ENCODE measurements at regions not wholly inside any gene's neighbourhood (a gene's known extent, or its start where the extent isn't known, plus 50 kb on each side); places are given as distances from the start of the nearest gene placed in this dataset.
"Not testable (repeated sequence)": the region's sequence is repeated elsewhere in the genome, so short reads cannot be mapped to it uniquely, and the experiment has no call there.

GRCh38 chr5:51034222-51034901, 348.9 kb upstream of the ISL1 start:
- DNase-seq, result no peak

- DNase-seq, result no peak
These were observed 343.6 kb upstream of the ISL1 start for GRCh38 chr5:51039424-51040329.

DNA sequence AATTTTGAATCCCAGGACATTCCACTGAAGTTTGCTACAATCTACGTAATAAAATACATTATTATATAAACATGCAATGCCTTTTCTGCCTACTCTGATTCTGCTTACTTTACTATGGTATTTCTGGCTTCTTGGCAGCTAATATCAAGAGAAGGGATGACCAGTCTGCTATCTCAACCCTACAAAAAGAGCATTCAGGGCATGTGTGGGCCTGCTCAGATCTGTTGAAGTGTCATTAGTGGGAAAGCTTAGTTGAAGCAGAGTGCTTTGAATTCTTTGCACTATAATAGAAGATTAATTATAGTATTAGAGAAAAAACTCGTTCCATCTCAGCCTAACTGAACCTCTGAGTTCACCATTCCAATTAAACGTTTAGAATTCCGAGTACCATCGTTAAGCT, 339.5 kb upstream of the ISL1 start:
- no peak for DNase-seq

DNA sequence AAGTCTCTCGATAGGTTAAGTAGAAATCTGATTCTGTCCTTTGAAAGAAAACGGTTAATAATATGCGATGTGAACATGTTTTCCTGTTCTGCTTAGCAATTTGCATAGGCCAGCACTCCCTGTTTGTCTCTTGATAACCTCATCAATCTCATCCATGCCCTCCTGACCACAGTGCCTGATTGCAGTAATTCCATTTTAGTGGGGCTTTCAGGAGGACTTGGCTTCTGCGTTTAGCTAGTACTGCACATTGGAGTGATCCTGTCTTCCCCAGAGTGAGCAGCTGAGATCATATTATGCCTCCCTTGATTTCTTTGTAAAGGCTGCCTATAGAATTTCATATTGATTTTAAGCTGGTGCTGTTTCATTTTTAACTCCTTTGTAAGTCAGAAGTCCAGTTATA, 335.9 kb upstream of the ISL1 start:
- no peak for DNase-seq

DNA sequence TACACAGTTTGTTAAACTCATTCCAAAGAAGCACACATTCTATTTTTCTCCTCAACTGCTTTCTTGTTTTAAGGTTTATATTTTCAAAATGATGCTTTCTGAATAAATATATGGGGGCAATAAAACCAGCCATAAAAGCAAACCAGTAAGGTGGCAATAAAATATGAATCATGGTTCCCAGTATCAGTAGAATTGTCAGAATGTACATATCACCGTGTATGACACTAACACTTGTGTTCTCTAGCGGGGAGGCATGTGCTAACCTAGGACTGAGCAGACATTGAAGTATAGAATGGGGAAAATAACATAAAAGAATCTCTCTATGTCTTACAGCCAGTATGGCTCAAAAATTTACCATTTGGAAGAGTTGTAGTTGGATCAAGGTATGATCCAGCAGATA, 329.9 kb upstream of the ISL1 start:
- DNase-seq, result no peak

GRCh38 chr5:51060953-51061352, 322.3 kb upstream of the ISL1 start:
- DNase-seq, result no peak

DNA sequence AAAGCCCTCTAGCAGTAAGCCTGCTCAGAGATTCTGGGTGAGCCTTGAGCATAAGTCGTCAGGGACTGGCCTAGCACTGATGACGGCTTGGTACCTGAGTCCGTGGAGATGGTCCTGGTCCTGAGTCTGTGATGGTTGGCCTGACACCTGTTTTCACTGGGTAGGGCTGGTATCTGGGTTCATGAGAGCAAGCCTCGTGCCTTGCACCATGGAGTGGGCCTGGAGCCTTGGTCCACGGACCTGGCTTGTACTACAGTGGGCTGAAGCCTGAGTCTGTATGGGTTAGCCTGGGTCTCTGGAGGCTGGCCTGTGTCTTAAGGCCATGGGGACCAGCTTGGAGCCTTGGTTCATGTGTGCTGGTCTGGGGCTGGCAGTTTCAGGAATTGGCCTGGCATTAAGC, 310.3 kb upstream of the ISL1 start:
- DNase-seq, result no peak

GRCh38 chr5:51082741-51083140, 300.5 kb upstream of the ISL1 start:
- no peak for DNase-seq

DNA sequence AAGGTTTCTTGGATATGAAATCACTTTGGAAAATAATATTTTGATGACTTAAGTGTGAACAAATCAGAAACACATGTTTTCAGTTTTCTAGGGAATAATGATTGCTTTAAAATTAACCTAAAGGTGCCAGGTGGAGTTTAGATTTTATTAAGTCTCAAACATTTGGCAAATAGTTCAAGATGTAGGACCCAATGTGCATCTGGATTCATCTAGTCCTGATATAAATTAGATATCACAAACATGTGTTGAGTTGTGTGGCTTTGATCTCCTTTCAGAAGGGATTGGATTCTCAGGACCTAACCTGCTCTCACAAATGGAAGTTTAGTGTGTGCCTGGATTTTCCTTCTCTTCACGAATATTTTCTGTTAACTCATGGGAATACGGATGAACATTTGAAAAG, 291.4 kb upstream of the ISL1 start:
- no peak for DNase-seq

DNA sequence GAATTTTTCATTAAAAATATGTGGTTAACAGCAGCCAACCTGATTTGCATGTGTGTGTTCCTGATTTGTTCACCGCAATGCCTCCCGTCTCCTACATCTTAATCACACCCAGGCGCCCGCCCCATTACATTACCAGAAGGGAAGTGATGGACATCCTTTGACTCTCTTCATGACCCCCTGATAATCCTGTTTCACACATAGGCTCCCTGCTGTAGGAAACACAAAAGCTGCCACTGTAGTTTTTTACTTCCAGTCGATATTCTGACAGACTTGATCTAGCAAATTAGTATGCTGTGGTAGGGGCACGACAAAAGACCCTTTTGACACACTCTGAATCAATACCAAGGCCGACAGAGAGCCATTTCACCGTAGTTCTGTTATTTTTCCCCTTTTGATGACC, 287.8 kb upstream of the ISL1 start:
- DNase-seq, result no peak

DNA sequence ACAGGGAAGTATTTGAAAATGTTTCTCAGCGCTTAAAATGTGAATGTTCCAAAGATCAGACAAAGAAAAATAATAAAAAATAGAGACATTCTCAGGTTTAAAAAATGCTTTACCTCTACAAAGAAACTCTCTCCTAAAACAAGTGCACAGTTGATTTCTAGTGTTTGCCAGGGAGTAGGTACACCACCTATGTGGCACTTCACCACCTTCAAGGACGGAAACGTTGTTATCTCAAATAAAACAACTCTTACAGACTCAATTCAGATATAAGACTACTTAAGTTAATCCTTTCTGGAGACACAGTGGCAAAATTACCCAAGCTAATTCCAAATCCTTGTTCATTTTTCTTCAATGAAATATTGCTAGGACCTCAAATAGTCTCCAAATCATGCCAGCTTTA, 286.4 kb upstream of the ISL1 start:
- no peak for DNase-seq

DNA sequence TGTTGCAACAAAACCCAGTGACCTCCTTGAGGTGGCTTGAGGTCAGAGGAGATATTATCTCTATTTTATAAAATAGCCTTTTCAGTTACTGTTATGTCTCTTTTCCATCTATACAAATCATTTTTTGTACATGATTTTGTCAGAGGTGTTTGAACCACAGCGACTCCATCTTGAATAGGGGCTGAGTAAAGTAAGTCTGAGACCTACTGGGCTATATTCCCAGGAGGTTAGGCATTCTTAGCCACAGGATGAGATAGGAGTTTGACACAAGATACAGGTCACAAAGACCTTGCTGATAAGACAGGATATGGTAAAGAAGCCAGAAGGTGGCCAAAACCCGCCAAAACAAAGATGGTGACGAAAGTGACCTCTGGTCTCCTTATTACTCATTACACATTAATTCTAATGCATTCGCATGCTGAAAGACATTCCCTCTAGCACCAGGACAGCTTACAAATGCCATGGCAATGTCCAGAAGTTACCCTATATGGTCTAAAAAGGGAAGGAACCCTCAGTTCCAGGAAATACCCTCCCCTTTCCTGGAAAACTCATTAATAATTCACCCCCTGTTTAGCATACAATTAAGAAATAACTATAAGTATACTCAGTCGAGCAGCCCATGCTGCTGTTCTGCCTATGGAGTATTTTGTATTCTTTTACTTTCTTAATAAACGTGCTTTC, 283.9 kb upstream of the ISL1 start:
- no peak for DNase-seq

DNA sequence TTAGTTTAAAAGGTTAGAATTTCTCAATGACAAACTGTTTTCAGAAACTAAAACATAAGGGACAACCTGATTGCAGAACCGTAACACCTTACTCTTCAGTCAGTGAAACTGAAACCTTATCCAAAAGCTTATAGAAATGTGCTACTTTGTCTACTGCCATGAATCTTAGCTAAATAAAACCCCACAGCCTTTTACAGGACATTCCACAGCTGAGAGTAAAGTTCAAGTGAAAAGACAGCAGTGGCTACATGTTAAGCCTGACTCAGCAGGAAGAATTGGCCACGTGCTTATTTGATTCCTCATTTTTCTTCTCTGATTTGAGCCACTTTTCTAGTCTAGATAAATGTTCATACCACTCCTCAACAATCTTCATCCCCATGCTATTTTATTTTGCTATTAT, 278.7 kb upstream of the ISL1 start:
- no peak for DNase-seq

GRCh38 chr5:51109786-51110410, 273.4 kb upstream of the ISL1 start:
- no peak for DNase-seq

DNA sequence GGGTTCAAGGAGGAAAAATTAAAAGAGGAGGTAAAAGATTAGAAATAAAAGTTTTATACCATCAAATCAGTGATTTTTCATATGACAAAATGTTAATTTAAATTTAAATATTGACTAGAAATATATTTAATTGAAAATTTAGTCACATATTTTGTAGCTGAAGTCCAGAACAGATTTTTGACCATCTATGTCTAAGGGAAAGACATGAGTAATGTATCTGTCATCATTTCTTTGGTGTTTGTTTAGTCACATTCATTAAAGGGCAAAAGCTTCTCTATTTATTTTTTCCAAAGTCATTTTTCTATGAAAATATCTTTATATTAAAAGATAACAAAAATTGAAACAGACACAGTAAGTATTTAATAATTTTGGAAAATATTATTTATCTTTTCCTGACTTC, 252.0 kb upstream of the ISL1 start:
- DNase-seq, result no peak

GRCh38 chr5:51138164-51138563, 245.1 kb upstream of the ISL1 start:
- no peak for DNase-seq

DNA sequence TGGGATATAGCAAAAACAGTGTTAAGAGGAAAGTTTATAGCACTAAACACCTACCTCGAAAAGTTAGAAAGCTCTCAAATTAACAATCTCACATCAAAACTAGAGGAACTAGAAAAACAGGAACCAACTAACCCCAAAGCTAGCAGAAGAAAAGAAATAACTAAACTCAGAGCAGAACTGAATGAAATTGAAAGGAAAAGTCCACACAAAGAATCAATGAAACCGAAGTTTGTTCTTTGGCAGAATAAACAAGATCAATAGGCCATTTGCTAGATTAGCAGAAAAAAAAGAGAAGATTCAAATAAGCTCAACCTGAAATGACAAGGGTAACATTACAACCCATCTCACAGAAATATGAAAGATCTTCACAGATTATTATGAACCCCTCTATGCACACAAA, 234.8 kb upstream of the ISL1 start:
- no peak for DNase-seq

- DNase-seq, result no peak
These were observed 227.0 kb upstream of the ISL1 start for GRCh38 chr5:51156222-51156621.

- no peak for DNase-seq
These were observed 226.4 kb upstream of the ISL1 start for GRCh38 chr5:51156838-51157237.

GRCh38 chr5:51159164-51159563, 224.1 kb upstream of the ISL1 start:
- no peak for DNase-seq

- DNase-seq, result no peak
These were observed 223.6 kb upstream of the ISL1 start for GRCh38 chr5:51159606-51160005.

- no peak for DNase-seq
These were observed 221.0 kb upstream of the ISL1 start for GRCh38 chr5:51162245-51162644.

GRCh38 chr5:51165621-51166020, 217.6 kb upstream of the ISL1 start:
- not testable (repeated sequence) for DNase-seq
